ENCODE measurements at regions not wholly inside any gene's neighbourhood (a gene's known extent, or its start where the extent isn't known, plus 50 kb on each side); places are given as distances from the start of the nearest gene placed in this dataset.

DNA sequence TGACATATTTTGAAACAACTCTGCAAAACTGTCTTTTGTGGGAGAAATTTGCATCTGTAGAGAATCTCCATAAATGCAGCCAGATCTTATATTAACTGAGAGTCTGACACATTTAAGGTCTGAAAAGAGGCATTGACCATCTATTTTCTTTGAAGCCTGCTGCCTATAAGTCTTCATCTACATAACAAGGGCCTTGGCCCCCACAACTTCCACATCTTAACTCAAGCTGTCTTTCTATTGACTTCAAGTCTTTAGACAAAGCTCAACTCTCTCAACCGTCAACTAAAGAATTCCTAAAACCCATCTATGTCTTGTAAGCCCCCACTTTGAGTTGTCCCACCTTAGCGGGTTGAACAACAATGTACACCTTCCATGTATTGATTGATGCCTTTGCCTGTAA lies 72.4 kb upstream of the ADCY1 start:
- no peak overlapping the region for H3K27ac ChIP-seq
- no peak for DNase-seq (ENCODE audit: low read depth, low spot score)

DNA sequence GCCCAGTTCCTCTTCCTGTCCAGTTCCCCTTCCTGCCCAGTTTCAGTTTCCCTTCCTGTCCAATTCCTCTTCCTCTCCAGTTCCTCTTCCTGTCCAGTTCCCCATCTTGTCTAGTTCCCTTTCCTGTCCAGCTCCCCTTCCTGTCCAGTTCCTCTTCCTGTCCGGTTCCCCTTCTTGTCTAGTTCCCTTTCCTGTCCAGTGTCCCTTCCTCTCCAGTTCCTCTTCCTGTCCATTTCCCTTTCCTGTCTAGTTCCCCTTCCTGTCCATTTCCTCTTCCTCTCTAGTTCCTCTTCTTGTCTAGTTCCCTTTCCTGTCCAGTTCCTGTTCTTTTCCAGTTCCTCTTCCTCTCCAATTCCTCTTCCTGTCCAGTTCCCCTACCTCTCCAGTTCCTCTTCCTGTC lies 68.1 kb upstream of the ADCY1 start:
- H3K27ac ChIP-seq = no peak overlapping the region
- DNase-seq (ENCODE audit: low read depth, low spot score) = no peak

DNA sequence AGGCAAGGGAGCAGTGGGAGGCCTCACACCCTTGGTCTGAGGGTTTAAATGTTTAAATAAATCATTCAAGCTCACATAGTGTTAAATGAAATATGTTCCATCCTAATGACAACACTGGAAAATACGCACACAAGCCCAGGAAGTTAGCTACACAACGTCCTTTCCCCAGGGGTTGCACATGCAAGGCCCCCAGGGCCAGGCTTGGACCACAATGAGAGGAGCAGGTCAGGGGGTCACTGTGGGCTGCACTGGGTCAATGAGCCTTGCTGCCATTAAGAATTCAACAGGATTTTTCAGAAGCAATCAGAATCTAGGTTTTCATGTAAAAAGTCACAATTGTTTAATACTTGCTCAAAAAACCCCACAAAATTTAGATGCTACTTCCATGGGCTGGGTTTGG lies 64.9 kb upstream of the ADCY1 start:
- no peak for DNase-seq (ENCODE audit: low read depth, low spot score)
- H3K27ac ChIP-seq = no peak overlapping the region

DNA sequence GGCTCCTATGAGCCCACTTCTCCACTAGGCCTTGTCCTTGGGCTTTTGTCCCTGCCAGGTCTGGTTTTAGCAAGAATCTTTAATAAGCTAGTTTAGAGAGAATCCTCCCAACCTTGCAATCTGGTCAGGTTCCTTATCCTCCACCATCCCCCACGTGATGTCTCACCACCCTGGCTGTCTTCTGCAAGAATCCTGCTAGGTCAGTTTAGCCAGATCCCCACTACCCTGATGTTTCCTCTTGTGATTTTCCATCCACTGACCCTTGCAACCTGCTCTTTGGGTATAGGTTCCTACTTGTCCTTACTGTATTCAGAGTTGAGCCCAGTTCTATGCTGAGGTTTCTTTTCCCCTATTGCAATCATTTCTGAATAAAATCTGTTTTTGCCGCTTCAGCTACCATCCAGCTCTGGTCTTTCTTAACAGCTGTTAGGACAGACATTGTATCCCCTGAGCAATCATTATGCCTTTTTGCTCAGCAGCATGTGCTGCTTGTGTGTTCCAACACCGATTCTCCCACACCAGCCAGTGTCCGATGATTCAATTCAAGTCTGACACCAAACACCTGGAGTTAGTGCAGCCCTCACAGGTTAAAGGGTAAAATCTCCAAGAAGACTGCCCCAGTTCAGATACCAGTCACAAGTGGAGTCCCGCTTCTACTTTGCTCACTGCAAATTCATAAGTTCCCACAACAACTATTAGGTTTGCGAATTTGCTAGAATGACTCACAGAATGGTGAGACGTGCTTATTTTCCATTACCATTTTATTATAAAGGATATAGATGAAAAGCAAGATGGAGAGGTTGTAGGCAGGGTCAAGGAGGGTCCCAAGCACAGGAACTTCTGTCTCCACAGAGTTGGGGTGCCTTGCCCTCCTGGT lies 62.2 kb upstream of the ADCY1 start:
- DNase-seq (ENCODE audit: low read depth, low spot score) = no peak
- H3K27ac ChIP-seq = no peak overlapping the region

DNA sequence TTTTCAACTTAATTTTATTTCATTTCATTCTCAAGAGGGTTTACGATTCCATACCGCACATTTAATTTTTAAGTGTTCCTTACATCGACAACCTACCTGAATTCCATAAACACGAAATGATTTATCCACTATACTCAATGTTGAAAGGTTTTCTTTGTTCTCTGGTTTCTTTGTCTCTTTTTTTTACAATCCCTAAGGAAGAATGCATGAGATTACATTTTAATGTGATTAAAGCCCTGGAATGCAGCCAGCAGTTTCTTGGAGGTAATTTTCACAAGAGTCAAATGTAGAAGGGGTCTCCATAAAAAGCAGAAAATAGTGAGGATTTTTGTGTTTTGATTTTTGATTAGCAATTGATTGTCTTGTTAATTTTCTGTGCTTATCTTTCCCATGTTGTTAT lies 59.2 kb upstream of the ADCY1 start:
- DNase-seq (ENCODE audit: low read depth, low spot score) = no peak
- H3K27ac ChIP-seq = no peak overlapping the region

DNA sequence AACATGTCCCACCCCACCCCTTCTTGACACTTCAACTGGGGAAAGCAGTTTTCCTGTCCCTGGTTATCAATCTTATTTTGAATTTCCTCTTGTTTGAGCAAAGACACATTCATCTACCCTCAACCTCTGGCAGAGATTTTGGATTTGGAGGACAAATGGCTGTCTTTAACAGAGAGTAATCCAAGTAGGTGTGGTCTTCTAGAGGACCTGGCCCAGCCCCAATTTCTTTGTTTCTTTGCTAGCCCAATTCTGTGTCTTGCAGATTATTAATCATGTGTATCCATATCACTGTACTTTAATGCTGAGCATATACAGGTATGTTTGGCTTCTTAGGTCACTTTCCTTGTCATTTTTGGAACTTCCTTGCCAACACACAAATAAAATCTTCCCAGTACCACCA lies 58.8 kb upstream of the ADCY1 start:
- H3K27ac ChIP-seq = no peak overlapping the region
- DNase-seq (ENCODE audit: low read depth, low spot score) = no peak

All from epithelial cell of prostate (primary cell).